IPS DF 6.9 (cell line): ENCODE measurements at regions not wholly inside any gene's neighbourhood (a gene's known extent, or its start where the extent isn't known, plus 50 kb on each side); places are given as distances from the start of the nearest gene placed in this dataset.

Experiments
- DNase-seq: peaks from one replicate; pipeline ENCODE4 v3.0.0-alpha.2; 2013; ENCODE audit warnings: low read depth, low spot score
- H3K27ac ChIP-seq: one replicate; pipeline ENCODE4 v1.5.1; 2013; ENCODE audit warnings: low read length, control low read depth
- H3K27me3 ChIP-seq: 2 replicates; pipeline ENCODE4 v1.6.1; 2013; ENCODE audit warnings: mild to moderate bottlenecking, low read length; ENCODE audit not compliant: control insufficient read depth, insufficient read depth
- H3K36me3 ChIP-seq: 2 replicates; pipeline ENCODE4 v1.6.1; 2013; ENCODE audit warnings: low read length; ENCODE audit not compliant: control insufficient read depth, insufficient read depth
- H3K4me1 ChIP-seq: 2 replicates; pipeline ENCODE4 v1.6.1; 2013; ENCODE audit warnings: low read length; ENCODE audit not compliant: control insufficient read depth, insufficient read depth
- H3K4me3 ChIP-seq: 2 replicates; pipeline ENCODE4 v1.5.1; 2013; ENCODE audit warnings: mild to moderate bottlenecking, low read length
- H3K9me3 ChIP-seq: 2 replicates; pipeline ENCODE4 v1.6.1; 2013; ENCODE audit warnings: low read length, inconsistent platforms; ENCODE audit not compliant: control insufficient read depth, insufficient read depth
- WGBS: extraction: QIAGEN DNeasy Blood & Tissue Kit; methylation state at CpG from one replicate; pipeline ENCODE4 v1.1.7; 2013; ENCODE audit warnings: mixed read lengths, missing lambda C conversion rate; ENCODE audit not compliant: insufficient read length, insufficient coverage; 5-methylcytosine and 5-hydroxymethylcytosine counted together

DNA sequence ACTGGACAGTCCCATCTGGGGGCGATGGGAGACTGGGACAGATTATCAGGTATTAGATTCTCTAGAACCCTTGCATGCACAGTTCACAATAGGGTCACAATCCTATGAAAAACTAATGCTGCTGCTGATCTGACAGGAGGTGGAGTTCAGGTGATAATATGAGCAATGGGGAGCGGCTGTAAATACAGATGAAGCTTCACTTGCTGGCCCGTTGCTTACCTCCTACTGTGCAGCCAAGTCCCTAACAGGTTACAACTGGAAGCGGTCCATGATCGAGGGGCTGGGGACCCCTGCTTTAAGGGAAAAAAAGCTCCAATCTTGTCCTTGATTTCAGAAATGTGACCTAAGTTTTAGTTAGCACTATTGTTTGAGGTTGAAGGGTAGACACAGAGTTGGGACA, 175.2 kb downstream of the ZNF330 start:
- Histone ChIP-seq H3K36me3 (no peaks in the 10 kb centered on the region), H3K27ac (no peak overlapping the region), H3K27me3 (no peaks in the 10 kb centered on the region), H3K9me3 (no peaks in the 10 kb centered on the region), H3K4me1 (no peaks in the 10 kb centered on the region), H3K4me3 (no peak overlapping the region)
- DNase-seq: no peak
- WGBS: no CpG with 5 or more reads among the region's 5 CpGs

GRCh38 chr4:141402712-141403111, 182.0 kb downstream of the ZNF330 start:
- Histone ChIP-seq H3K4me3 (no peak overlapping the region), H3K27ac (no peak overlapping the region), H3K27me3 (no peaks in the 10 kb centered on the region), H3K9me3 (no peaks in the 10 kb centered on the region), H3K36me3 (no peaks in the 10 kb centered on the region), H3K4me1 (no peaks in the 10 kb centered on the region)
- no peak for DNase-seq
- no CpG with 5 or more reads among the region's 5 CpGs for WGBS

- Histone ChIP-seq H3K36me3 (no peaks in the 10 kb centered on the region), H3K27me3 (no peaks in the 10 kb centered on the region), H3K4me1 (no peaks in the 10 kb centered on the region), H3K9me3 (no peaks in the 10 kb centered on the region), H3K4me3 (no peak overlapping the region), H3K27ac (no peak overlapping the region)
- DNase-seq: no peak
- WGBS: no CpG with 5 or more reads among the region's 2 CpGs
These were observed 183.1 kb downstream of the ZNF330 start for GRCh38 chr4:141403782-141404181.

GRCh38 chr4:141406237-141406636, 185.5 kb downstream of the ZNF330 start:
- Histone ChIP-seq H3K4me1 (no peaks in the 10 kb centered on the region), H3K27ac (no peak overlapping the region), H3K27me3 (no peaks in the 10 kb centered on the region), H3K36me3 (no peaks in the 10 kb centered on the region), H3K9me3 (no peaks in the 10 kb centered on the region), H3K4me3 (no peak overlapping the region)
- no peak for DNase-seq

- Histone ChIP-seq H3K4me3 (no peak overlapping the region), H3K36me3 (no peaks in the 10 kb centered on the region), H3K27ac (no peak overlapping the region), H3K27me3 (no peaks in the 10 kb centered on the region), H3K4me1 (no peaks in the 10 kb centered on the region), H3K9me3 (no peaks in the 10 kb centered on the region)
- no peak for DNase-seq
- WGBS: no CpG with 5 or more reads among the region's 5 CpGs
These were observed 188.9 kb downstream of the ZNF330 start for GRCh38 chr4:141409556-141409955.

GRCh38 chr4:141410839-141411238, 190.1 kb downstream of the ZNF330 start:
- Histone ChIP-seq H3K27me3 (no peaks in the 10 kb centered on the region), H3K4me3 (no peak overlapping the region), H3K36me3 (no peaks in the 10 kb centered on the region), H3K27ac (no peak overlapping the region), H3K4me1 (no peaks in the 10 kb centered on the region), H3K9me3 (no peaks in the 10 kb centered on the region)
- WGBS: no CpG with 5 or more reads among the region's 4 CpGs
- no peak for DNase-seq

- Histone ChIP-seq H3K4me1 (no peaks in the 10 kb centered on the region), H3K27ac (no peak overlapping the region), H3K36me3 (no peaks in the 10 kb centered on the region), H3K27me3 (no peaks in the 10 kb centered on the region), H3K9me3 (no peaks in the 10 kb centered on the region), H3K4me3 (no peak overlapping the region)
- DNase-seq: no peak
- WGBS: no CpG with 5 or more reads among the region's 1 CpG
These were observed 191.2 kb downstream of the ZNF330 start for GRCh38 chr4:141411936-141412335.

GRCh38 chr4:141413366-141413765, 192.7 kb downstream of the ZNF330 start:
- no peaks in the 10 kb centered on the region for H3K36me3 ChIP-seq
- no peak overlapping the region for H3K27ac ChIP-seq
- H3K9me3 ChIP-seq: no peaks in the 10 kb centered on the region
- WGBS: no CpG with 5 or more reads among the region's 2 CpGs
- DNase-seq: no peak
- H3K4me1 ChIP-seq: no peaks in the 10 kb centered on the region
- no peaks in the 10 kb centered on the region for H3K27me3 ChIP-seq
- no peak overlapping the region for H3K4me3 ChIP-seq

DNA sequence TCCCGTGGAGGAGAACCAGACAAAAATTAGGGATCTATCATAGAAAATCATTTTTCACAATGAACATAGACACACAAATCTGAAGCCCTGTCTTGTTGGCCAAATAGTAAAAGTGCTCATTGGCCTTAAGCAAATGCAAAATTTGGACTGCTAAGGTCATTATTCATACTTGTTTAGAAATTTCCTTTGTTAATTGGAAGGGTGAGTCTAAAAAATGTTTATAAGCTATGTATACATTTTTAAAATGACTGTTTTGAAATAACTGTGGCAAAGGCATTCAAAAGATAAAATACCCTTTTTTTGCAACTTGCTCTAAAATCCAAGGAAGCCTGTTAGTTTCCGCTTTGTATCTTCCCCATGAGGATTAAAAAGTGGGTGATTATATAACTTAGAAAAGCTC, 195.0 kb downstream of the ZNF330 start:
- WGBS: no CpG with 5 or more reads among the region's 2 CpGs

GRCh38 chr4:141416219-141416618, 195.5 kb downstream of the ZNF330 start:
- DNase-seq: no peak
- no peaks in the 10 kb centered on the region for H3K9me3 ChIP-seq
- H3K36me3 ChIP-seq: no peaks in the 10 kb centered on the region
- H3K27me3 ChIP-seq: no peaks in the 10 kb centered on the region
- no CpG with 5 or more reads among the region's 2 CpGs for WGBS
- no peak overlapping the region for H3K4me3 ChIP-seq
- H3K27ac ChIP-seq: no peak overlapping the region
- H3K4me1 ChIP-seq: no peaks in the 10 kb centered on the region

More for the DNA sequence above, 195.0 kb downstream of the ZNF330 start:
- Histone ChIP-seq H3K9me3 (no peaks in the 10 kb centered on the region), H3K27ac (no peak overlapping the region), H3K4me3 (no peak overlapping the region), H3K27me3 (no peaks in the 10 kb centered on the region), H3K4me1 (no peaks in the 10 kb centered on the region), H3K36me3 (no peaks in the 10 kb centered on the region)
- DNase-seq: no peak

GRCh38 chr4:141416677-141417363, 196.1 kb downstream of the ZNF330 start:
- no peak for DNase-seq
- H3K4me3 ChIP-seq: no peak overlapping the region
- H3K9me3 ChIP-seq: no peaks in the 10 kb centered on the region
- H3K27me3 ChIP-seq: no peaks in the 10 kb centered on the region
- H3K27ac ChIP-seq: no peak overlapping the region
- H3K36me3 ChIP-seq: no peaks in the 10 kb centered on the region
- no peaks in the 10 kb centered on the region for H3K4me1 ChIP-seq
- no CpG with 5 or more reads among the region's 4 CpGs for WGBS
